ENCODE measurements at regions not wholly inside any gene's neighbourhood (a gene's known extent, or its start where the extent isn't known, plus 50 kb on each side); places are given as distances from the start of the nearest gene placed in this dataset.
A peak's percentile ranks its signal among the peaks of the same experiment; 100 is the strongest.
"Not testable (repeated sequence)": the region's sequence is repeated elsewhere in the genome, so short reads cannot be mapped to it uniquely, and the experiment has no call there.

- no peak for TF ChIP-seq CTCF (IDR thresholded peaks at IDR 0.05; ENCODE audit: control insufficient read depth, insufficient read depth, low read depth, low read length, missing control alignments)
- no peak for DNase-seq (ENCODE audit: low read depth)
- no peak overlapping the region for H3K4me3 ChIP-seq (ENCODE audit: control insufficient read depth, low read depth, low read length)
Observed at GRCh38 chr12:42030588-42030987, 114.1 kb downstream of the GXYLT1 start.

DNA sequence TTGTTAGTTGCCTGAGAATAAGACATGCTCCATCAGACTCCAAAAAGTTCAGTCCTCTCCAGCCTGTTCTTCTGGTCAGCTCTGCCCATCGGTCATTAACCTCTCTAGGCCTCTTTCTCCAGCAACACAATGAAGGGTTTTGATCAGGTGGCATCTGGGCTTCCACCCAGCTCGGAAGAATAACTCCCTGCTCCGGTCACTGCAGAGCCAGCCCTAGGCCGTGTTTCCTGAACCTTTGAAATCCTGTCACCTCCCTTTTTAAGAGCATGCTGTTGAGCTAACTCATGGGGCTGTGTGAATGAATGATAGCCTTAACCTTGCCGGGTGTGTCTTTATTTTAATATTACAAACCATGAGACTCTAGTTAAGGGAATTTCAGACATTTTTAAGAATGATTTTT, 117.1 kb downstream of the GXYLT1 start:
- DNase-seq (ENCODE audit: low read depth): no peak
- no peak for TF ChIP-seq CTCF (IDR thresholded peaks at IDR 0.05; ENCODE audit: control insufficient read depth, insufficient read depth, low read depth, low read length, missing control alignments)
- no peak overlapping the region for H3K4me3 ChIP-seq (ENCODE audit: control insufficient read depth, low read depth, low read length)

DNA sequence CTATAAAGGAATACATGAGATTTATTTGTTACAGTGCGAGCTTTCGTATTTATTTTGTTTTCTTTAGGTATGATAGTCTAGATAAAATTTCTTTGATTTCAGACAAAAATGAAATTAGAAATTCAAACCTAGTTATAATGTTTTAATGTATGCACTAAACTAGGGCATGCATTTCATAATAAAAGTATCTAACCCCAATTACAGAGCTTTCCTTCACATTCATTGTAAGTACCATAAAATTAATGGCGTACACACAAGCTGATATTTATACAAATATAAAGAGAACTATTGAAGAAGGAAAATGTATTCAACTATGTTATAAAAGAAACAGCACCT, 120.2 kb downstream of the GXYLT1 start:
- no peak overlapping the region for H3K4me3 ChIP-seq (ENCODE audit: control insufficient read depth, low read depth, low read length)

DNA sequence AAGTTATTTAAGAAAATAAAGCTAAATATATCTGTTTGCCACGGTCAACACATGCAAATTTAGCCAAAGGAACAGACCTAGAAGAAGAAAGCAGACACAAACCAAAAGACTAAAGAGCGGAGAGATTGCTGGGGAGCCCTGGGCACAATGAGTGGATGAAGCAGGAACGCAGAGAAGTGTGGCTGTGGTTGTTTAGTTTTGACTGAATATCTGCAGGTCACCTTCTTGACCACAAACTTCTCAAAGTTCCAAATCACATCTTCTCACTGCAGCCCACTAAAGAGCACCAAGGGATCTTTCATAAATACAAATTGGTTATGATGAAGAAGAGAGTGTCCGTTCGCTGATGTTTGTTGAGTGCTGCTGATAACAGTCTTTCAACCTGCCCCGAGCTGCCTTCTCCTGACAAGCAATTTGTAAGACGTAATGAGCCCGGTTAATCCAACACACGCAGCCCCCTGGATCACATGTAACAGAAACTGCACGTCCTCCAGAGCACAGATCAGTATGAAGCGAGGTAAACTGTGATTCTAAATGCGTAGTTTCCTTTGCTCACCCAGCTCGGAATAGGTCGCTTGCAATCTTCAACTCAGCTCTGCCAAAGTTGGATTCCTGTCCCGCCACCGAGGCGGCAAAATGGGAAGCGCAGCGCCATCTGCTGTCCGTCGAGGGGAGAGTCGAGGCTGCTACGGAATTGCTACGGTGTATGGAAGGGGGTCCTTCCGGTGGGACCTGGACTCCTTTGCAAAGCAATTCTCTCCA, 120.8 kb downstream of the GXYLT1 start:
- TF ChIP-seq CTCF (IDR thresholded peaks at IDR 0.05; ENCODE audit: control insufficient read depth, insufficient read depth, low read depth, low read length, missing control alignments): peak; percentile 98
- DNase-seq (ENCODE audit: low read depth): peak; percentile 29
- H3K4me3 ChIP-seq (ENCODE audit: control insufficient read depth, low read depth, low read length): peak overlapping the region; percentile 23

More for the DNA sequence above, 120.2 kb downstream of the GXYLT1 start:
- TF ChIP-seq CTCF (IDR thresholded peaks at IDR 0.05; ENCODE audit: control insufficient read depth, insufficient read depth, low read depth, low read length, missing control alignments): no peak
- DNase-seq (ENCODE audit: low read depth): no peak

GRCh38 chr12:42021937-42022336, 122.7 kb downstream of the GXYLT1 start:
- not testable (repeated sequence) for H3K4me3 ChIP-seq (ENCODE audit: control insufficient read depth, low read depth, low read length); DNase-seq (ENCODE audit: low read depth)

- no peak for TF ChIP-seq CTCF (IDR thresholded peaks at IDR 0.05; ENCODE audit: control insufficient read depth, insufficient read depth, low read depth, low read length, missing control alignments)
- no peak for DNase-seq (ENCODE audit: low read depth)
- no peak overlapping the region for H3K4me3 ChIP-seq (ENCODE audit: control insufficient read depth, low read depth, low read length)
Observed at GRCh38 chr12:42021469-42021868, 123.2 kb downstream of the GXYLT1 start.

DNA sequence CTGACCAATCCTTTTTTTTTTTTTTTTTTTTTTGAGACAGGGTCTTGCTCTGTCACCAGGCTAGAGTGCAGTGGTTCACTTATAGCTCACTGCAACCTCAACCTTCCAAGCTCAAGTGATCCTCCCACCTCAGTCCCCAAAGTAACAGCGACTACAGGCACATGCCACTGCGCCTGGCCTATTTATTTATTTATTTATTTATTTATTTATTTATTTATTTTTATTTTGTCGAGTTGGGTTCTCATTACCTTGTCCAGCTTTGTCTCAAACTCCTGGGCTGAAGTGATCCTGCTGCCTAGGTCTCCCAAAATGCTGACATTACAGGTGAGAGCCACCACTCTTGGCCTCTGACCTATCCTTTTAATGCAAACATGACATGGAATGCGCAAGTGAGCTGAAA, 124.4 kb downstream of the GXYLT1 start:
- no peak for TF ChIP-seq CTCF (IDR thresholded peaks at IDR 0.05; ENCODE audit: control insufficient read depth, insufficient read depth, low read depth, low read length, missing control alignments)
- no peak for DNase-seq (ENCODE audit: low read depth)
- no peak overlapping the region for H3K4me3 ChIP-seq (ENCODE audit: control insufficient read depth, low read depth, low read length)
